HG02571 (cell line): ENCODE measurements at regions not wholly inside any gene's neighbourhood (a gene's known extent, or its start where the extent isn't known, plus 50 kb on each side); places are given as distances from the start of the nearest gene placed in this dataset.
"Not testable (repeated sequence)": the region's sequence is repeated elsewhere in the genome, so short reads cannot be mapped to it uniquely, and the experiment has no call there.

Source experiments
- ATAC-seq: cut with Tn5 transposase; IDR thresholded peaks from one replicate; pipeline ENCODE4 v1.9.1; 2021; ENCODE audit warnings: mild to moderate bottlenecking, moderate library complexity; ENCODE audit not compliant: unreplicated experiment

DNA sequence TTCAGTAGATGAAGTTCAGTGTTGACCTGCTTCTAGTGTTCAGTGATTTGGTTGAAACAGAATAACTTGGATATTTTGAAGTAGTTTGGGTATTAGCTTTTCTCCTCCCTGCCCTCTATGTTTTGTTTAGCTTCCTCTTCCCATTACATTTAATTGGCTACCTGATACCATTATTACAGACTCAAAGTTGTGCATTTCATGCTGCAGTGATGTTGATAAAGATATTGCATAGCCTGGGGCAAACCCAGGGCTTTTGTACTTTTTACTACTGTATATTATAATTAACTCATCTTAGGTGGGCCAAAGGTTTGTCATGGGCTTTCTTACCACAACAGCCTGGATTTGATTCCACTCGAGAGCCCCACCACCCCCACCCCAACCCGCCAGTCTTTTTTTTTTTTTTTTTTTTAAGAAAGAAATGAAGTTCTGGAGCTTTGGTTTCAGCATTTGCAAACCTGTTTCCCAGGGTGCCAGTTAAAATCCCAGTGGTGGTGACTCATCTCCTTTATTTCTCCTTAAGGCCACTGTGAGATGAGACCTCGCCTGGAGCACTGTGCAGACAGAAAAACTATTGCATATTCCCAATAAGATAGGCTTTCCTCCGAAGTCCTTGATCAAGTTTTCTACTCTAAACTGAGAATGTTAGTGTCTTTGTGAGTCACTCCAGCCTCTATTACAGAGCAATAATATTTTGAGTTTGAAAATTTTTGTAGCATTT lies 393.7 kb upstream of the FANCL start:
- ATAC-seq: no peak

DNA sequence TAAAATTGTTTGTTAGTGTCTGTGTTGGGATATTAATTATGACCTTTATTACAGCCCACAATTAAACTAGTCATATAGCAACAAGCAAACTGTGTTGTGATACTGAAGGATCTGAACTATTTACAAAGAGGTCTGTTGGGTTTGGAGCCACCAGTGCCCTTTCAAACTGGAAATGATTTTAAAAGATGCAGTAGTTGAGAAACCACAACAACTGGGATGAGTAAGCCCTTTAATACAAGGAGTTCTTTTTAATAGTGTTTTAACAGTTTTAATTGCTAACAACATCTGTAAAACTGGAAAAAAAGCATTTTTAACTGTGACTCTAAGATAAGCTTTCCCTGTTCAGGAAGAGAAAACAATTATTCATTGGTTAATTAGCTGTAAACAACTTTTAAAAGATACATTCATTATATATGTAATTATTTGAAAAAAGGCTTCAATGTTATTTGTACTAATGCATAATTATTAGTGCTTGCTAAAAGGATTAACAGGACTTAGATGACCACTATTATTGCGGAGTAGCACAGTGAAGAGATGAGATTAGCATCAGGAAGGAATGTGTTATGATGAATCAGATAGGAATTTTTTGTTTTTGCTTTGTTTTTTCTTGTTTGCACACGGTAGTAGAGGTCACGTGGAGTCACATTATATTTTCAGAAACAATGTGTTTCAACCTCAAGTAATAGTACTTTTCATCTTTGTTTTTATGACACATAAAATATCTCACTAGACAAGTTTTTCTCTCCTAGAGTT lies 392.7 kb upstream of the FANCL start:
- no peak for ATAC-seq

DNA sequence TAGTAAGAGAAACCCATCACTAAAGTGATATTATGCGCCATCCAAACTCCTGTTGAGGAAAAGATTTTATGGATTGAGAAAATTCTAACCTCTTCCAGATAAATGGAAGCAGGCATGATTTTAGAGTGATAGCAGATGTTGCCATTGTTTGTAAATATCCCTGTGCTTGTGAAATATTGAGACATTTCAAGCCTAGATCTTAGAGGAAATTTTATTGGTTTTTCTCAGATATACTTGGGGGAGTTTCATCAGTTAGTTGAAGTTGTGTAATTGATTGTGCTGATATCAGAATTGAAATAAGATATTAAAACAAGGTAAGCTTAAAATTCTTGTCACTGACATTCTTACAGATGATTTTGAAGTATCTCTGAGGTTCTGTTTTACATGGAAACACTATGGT lies 390.9 kb upstream of the FANCL start:
- ATAC-seq: no peak

DNA sequence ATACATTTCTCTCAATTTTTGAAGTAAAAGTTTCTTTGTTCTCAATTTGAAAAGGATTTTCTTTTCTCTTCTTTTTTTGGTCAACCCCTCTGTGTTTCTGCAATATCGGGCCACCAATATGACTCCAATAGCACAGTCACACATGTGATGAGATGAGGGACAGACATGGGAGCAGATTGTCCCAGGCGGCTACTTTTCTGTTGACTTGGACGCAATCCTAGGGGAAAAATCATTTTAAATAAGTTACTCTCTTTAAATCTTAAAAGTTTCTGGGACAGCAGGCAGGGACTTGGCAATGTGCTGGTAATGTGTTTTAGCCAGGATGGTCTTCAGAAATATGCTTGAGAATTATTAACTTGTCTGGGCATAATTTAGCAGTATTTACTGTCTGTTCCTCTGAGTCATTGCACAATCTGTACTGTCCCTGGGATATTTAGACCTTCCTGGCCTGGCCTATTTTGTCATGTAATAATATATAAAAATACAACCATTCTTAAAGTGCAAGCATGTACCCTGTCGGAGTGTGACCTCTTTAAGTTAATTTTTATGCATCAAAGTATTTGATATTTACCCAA lies 388.5 kb upstream of the FANCL start:
- ATAC-seq: no peak

DNA sequence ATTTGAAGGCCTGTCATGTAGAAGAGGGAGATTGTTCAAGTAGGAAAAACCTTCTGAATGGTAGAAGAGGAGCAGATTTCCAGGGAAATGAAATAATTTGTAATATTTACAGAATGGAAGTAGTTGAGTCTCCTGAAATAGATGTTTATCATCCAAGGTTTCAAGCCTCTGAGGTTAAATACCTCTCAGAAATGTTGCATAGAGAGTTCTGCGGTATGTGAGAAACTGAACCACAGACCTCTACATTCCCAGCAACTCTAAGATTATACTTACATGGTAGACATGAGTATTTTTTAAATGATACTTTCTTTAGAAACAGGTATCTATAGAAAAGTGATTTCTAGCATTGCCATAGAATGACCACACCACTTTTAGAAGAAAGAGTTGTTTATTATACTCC lies 379.8 kb upstream of the FANCL start:
- no peak for ATAC-seq

DNA sequence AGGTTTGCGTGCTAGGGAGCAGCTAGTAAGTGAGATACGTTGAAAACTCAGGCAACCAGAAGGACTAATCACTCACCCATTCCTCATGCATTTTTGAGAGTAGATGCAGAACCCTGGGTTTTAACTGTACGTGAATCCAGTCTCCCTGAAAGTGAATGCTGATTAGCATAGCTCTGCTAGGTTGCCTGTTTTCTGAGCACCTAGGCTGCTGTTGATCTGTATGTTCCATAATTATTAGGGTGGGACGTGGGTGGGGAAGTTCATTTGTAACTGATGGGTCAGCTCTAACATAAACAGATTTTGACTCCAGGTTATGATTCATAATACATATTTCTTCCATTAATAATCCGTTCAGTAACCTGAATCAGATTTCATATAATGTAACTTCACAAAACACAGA lies 379.0 kb upstream of the FANCL start:
- no peak for ATAC-seq

DNA sequence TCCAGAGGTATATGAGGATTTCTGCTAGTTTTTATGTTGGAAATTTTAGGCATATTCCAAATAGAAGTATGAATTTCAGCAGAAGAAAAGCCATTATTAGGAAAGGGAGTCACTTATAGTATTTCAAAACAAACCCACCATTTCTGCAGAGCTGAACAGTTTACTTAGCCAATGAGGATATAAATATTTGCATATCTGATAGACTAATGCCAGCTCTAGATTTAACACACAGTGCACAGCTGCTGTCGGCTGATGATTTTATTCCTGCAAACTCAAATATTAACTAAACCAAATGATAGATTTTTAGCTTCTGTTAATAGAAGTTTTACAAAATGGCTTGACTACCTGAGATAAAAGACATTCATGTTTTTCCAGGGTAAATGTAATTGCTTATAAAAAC lies 375.8 kb upstream of the FANCL start:
- no peak for ATAC-seq

DNA sequence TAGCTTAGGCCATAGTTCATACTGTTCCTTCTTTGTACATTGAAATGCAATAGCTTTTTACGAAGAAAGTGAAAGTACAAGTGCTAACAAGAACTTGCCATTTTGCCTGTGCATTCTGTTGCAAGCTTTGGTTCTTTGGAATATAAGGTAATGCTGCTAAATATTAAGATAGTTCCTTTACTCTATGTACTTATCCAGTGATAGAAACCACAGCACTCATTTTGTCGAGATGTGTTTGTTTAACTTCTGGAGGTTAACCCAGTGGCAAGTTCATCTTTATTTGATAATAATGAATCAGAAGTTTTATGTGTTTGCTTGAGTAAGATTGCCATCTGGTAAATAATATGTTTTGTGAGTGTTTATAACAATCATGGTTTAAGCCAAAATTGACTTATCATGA lies 373.1 kb upstream of the FANCL start:
- no peak for ATAC-seq

DNA sequence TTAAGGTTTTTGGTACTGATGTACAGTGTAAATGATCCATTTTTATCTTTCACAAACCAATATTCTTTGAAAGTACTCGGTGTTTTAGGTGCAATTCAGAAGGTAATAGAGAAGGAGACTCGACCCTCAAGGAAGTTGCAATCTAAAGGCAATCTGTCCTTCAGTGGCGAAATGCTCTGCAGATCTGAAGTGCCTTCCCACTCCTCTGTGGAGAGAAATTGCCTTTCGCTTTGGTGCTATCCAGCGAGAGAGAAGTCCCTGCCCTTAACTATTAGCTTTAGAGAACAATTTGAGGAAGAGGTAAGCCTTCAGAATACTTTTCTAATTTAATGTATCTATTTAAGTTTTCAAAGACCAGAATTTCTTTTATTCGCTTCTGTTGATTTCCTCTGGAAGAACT lies 371.8 kb upstream of the FANCL start:
- ATAC-seq: no peak

DNA sequence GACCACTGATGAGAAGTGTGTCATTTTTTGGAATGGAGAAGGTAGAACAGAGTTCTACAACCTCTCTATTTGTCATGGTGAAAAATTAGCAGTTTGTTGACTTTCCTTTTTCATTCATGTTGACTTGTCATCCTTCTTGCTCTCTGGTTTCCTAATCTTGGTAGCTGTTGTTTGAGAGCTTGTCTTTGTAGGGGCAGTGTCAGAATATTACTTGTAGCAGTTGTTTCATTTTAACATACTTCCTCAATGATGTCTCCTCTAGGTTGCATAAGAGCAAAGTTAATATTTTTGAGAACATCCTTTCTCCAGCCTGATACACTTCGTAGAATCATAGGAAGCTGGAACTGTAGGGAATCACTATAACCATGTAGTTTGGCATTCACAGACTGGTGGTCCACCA lies 368.2 kb upstream of the FANCL start:
- no peak for ATAC-seq

DNA sequence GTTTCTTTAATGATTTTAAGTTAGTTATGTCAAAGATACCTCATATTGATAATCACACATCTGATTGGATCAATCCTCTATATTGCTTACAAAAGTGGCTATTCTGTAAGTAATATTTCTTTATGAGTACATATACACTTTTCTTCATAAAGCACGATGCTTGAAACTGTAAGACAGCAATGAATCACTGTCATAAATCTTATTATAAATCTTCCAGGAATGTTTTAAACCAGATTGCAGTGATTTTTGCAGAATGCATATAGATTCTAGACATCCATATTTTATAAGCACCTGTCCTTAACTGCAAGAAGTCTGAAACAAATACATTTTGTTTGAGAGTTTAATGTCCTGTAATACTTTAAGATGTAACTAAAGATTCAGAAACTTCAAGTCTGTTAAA lies 367.0 kb upstream of the FANCL start:
- ATAC-seq: no peak

DNA sequence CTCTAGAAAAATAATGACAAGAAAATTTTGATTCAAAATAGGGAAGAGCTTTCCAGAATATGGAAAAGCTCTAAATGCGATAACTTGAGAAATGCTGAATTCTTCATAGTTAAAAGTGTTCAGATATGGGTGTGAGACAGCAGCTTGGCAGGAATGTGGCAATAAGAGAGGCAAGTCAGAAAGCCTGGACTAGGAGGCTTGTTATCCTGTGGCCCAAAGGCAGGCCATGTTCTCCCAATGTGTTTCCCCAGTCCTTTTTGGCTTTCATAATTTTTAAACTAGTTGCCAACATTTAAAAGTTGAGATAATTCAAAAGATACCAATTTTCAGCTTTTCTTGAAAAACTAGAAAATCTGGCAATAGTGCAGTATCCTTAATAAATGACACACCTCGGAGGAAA lies 366.3 kb upstream of the FANCL start:
- no peak for ATAC-seq

DNA sequence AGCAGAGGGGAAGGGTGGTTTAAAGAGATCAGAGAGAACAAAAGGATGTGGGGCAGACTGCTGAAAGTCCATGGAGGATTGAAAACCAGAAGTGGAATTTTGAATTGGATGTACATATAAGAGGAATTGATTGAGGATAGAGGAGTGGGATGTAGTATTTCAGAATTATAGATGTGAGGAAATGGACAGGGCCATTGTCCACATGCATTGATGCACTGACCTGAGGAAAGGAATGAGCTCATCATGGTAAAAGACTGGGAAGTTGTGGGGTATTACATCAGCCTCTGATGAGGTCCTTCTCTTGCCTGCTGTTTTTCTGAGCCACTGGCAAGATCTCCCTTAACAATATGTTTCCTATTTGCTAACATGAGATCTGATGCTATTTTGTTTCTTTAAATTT lies 365.7 kb upstream of the FANCL start:
- ATAC-seq: no peak

DNA sequence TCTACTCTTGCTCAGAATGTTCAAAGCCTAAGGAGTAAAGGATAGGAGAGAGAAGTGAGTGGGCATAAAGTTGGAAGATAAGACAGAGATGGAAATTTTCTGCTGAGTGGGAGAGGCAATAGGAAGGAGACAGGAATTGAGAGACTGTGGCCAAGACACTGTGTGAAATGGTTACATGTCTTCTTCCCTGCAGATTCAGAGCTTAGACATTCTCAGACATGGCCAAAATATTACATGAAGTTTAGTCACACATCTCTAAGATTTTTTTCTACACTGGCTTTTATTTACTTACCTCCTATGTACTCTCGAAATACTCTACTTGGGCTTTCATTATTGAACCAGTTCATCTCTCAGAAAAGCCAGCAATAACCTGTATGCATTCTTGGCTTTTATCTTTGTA lies 363.0 kb upstream of the FANCL start:
- ATAC-seq: no peak

DNA sequence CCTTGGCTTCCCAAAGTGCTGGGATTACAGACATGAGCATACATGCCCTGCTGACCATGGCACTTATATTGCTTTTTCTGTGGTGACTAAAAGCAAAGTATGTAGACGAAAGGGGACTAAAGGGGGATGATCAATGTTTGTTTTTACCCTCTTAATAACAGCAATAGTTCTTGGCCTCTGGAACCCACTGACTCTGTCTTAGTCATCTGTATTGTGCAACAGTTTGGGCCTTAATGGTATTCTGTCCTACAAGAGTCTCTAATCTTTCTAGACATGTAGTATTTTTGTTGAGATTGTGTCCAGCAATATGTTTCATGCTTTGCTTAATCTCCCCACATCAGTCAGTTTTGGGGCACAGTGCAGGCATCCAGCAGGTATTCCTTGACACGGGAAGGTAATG lies 359.9 kb upstream of the FANCL start:
- ATAC-seq: no peak

DNA sequence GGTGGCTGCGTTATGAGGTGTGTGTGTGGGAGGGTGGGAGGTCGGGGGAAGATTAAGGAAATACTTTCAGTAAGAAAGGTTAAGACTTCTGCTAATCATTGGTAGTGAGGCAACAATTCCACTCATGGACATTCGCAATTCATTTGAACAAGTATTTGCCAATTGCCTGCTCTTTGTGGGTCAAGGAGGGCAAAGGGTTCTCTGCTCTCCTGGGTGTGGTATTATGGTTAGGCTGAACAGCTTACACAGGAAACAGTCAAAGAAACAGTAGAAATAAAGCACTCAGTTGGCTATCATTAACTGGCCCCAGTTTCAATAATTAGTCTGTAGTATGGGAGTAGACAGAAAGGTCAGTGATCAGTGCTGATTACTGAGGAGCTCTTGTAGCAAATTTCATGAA lies 357.0 kb upstream of the FANCL start:
- no peak for ATAC-seq

DNA sequence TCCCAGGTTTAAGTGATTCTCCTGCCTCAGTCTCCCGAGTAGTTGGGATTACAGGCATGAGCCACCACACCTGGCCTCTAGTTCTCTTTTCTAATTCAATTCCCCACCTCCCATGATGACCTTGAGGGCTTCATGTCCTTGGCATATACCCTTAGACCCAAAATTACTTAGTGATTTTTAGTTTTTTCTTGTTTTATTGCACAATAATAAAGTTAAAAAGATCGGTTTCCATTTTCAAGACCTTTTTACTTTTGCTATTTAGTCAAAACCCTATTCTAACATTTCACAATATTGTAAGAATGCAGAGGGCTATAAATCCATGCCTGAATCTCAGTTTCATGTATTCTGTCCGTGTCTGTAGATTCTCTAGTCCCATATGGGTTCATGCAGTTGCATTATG lies 354.6 kb upstream of the FANCL start:
- no peak for ATAC-seq

DNA sequence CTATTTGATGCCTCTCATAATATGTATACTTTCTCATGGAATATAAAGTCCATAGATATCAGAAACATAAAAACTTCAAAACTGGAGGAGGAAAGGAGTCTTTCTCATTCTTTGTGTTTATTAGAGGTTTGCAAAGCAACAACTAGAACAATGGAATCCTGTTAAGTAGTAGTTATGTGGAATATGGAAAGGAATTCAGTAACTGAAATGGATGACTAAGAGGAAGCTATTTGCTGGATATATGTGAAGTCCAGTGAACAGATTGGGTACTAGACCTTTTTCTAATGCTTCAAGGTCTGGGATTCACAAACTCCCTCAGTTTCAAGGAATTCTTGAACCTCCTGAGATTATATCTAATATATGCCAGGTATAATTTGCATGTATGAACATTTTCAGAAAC lies 353.6 kb upstream of the FANCL start:
- ATAC-seq: no peak

DNA sequence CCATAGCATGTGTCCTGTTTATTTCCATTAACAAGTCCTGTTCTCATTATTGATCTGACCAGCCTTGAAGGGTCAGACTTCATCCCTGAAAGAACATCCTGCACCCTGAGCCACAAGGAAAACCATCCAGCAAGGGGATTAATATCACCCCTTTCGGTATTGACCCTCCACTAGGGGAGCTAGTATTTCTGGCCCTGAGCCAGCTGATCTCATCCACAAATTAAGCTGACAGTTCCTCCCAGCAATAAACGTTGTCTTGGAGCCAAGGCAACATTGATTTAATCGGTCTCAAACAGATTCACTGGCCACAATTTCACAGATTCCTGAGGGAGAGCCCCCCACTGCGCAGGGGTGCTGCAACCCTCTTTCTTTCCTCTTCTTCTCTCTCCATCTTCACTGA lies 353.1 kb upstream of the FANCL start:
- ATAC-seq: no peak

DNA sequence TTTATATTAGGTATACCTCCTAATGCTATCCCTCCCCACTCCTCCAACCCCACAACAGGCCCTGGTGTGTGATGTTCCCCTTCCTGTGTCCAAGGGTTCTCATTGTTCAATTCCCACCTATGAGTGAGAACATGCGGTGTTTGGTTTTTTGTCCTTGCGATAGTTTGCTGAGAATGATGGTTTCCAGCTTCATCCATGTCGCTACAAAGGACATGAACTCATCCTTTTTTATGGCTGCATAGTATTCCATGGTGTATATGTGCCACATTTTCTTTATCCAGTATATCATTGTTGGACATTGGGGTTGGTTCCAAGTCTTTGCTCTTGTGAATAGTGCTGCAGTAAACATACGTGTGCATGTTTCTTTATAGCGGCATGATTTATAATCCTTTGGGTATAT lies 345.1 kb upstream of the FANCL start:
- ATAC-seq: not testable (repeated sequence)

DNA sequence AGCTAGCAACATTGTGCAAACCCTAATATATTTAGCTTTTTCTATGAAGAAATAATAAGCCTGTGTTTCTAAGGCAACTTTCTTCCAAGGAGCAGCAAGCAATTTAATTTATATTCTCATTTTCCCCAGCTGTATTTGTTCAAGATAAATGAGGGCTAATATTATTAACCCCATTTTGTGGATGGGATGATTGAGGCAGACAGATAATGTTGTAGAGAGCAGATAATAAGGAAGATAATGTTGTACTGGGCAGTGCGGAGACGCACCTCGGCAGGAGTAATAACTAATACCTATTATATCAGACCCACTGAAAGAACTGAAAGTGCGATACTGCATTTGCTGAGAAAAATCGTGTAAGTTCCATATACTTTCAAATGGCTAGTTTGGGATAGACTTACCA lies 344.1 kb upstream of the FANCL start:
- no peak for ATAC-seq

DNA sequence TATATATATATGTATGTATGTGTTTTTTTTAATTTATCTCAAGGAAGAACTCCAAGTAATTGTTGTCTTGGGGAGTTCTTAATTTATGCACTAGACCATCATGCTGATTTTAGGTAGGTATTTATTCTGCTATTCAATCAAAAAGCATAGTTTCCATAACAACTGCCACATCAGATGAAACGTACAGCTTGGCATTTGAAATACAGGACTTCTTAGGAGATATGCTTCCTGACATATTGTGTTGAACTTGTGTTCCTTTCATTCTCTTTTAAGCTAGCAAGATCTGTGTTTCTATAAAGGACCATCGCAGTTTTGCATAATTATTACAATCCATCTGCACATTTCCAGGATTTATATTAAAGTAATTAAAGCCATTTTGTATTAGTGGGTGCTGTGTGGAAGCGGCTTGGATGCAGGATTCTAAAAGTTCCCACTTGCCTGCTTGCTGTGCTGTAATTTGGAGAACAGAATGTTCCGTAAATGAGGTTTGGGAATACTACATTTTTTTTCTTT lies 343.5 kb upstream of the FANCL start:
- ATAC-seq: no peak
